Neural progenitor cell (in vitro differentiated cells): ENCODE measurements at regions not wholly inside any gene's neighbourhood (a gene's known extent, or its start where the extent isn't known, plus 50 kb on each side); places are given as distances from the start of the nearest gene placed in this dataset.
"Not testable (repeated sequence)": the region's sequence is repeated elsewhere in the genome, so short reads cannot be mapped to it uniquely, and the experiment has no call there.

Experiments used
- EZH2 ChIP-seq: fragments of 200-600 bp; sonication (generic); IDR thresholded peaks from 2 replicates; pipeline ENCODE4 v1.6.1; 2017; ENCODE audit warnings: antibody characterized with exemption, mild to moderate bottlenecking, moderate library complexity
- EZH2phosphoT487 ChIP-seq: fragments of 200-600 bp; sonication (generic); IDR thresholded peaks from 2 replicates; pipeline ENCODE4 v1.6.1; 2017; ENCODE audit warnings: antibody characterized with exemption
- TF ChIP-seq, protein P1 (sequence below): fragments of 200-600 bp; sonication (generic); IDR thresholded peaks from 2 replicates; pipeline ENCODE4 v1.5.1; 2017; ENCODE audit warnings: antibody characterized with exemption, mild to moderate bottlenecking

DNA sequence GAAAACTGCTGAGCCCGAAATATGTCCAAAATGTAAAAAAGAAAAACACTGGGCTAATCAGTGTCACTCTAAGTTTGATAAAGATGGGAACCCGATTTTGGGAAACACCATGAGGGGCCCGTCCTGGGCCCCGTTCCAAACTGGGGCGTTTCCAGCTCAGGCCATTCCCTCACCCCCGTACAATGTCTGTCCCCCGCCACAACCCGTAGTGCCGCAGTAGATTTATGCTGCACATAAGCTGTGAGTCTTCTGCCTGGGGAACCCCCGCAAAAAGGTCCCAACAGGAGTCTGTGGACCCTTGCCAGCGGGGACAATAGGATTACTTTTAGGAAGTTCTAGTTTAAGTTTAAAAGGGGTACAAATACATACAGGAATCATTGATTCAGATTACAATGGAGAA is 275.5 kb downstream of the C7orf25 start:
- TF ChIP-seq, protein P1, sequence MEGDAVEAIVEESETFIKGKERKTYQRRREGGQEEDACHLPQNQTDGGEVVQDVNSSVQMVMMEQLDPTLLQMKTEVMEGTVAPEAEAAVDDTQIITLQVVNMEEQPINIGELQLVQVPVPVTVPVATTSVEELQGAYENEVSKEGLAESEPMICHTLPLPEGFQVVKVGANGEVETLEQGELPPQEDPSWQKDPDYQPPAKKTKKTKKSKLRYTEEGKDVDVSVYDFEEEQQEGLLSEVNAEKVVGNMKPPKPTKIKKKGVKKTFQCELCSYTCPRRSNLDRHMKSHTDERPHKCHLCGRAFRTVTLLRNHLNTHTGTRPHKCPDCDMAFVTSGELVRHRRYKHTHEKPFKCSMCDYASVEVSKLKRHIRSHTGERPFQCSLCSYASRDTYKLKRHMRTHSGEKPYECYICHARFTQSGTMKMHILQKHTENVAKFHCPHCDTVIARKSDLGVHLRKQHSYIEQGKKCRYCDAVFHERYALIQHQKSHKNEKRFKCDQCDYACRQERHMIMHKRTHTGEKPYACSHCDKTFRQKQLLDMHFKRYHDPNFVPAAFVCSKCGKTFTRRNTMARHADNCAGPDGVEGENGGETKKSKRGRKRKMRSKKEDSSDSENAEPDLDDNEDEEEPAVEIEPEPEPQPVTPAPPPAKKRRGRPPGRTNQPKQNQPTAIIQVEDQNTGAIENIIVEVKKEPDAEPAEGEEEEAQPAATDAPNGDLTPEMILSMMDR = not testable (repeated sequence)
- not testable (repeated sequence) for TF ChIP-seq EZH2phosphoT487, EZH2
